BLaER1 (cell line): ENCODE measurements at regions not wholly inside any gene's neighbourhood (a gene's known extent, or its start where the extent isn't known, plus 50 kb on each side); places are given as distances from the start of the nearest gene placed in this dataset.
"Not testable (repeated sequence)": the region's sequence is repeated elsewhere in the genome, so short reads cannot be mapped to it uniquely, and the experiment has no call there.

Experiments
- H3K27ac ChIP-seq: shearing (Covaris generic); formaldehyde crosslinking; 2 replicates; pipeline ENCODE4 v1.8.1; 2022
- H3K27me3 ChIP-seq: shearing (Covaris generic); formaldehyde crosslinking; 2 replicates; pipeline ENCODE4 v1.8.1; 2022
- H3K36me3 ChIP-seq: shearing (Covaris generic); formaldehyde crosslinking; 2 replicates; pipeline ENCODE4 v1.8.1; 2022
- H3K4me1 ChIP-seq: shearing (Covaris generic); formaldehyde crosslinking; 2 replicates; pipeline ENCODE4 v1.8.1; 2022
- H3K4me2 ChIP-seq: shearing (Covaris generic); formaldehyde crosslinking; 2 replicates; pipeline ENCODE4 v1.8.1; 2022
- H3K4me3 ChIP-seq: shearing (Covaris generic); formaldehyde crosslinking; 2 replicates; pipeline ENCODE4 v1.8.1; 2022
- H3K9ac ChIP-seq: shearing (Covaris generic); formaldehyde crosslinking; 2 replicates; pipeline ENCODE4 v1.8.1; 2022
- H3K9me3 ChIP-seq: shearing (Covaris generic); formaldehyde crosslinking; 2 replicates; pipeline ENCODE4 v1.8.1; 2022
- H4K20me1 ChIP-seq: shearing (Covaris generic); formaldehyde crosslinking; 2 replicates; pipeline ENCODE4 v1.8.1; 2022
- Cebpa-rat ChIP-seq: shearing (Covaris generic); IDR thresholded peaks from 2 replicates; pipeline ENCODE4 v1.8.1; 2022

GRCh38 chr7:50921114-50921813, 138.6 kb upstream of the GRB10 start:
- TF ChIP-seq Cebpa-rat, result no peak
- H3K27ac ChIP-seq, result no peak overlapping the region
- H3K4me2 ChIP-seq, result no peak overlapping the region

GRCh38 chr7:50920031-50920635, 137.4 kb upstream of the GRB10 start:
- no peaks in the 10 kb centered on the region for H3K27me3 ChIP-seq
- no peak overlapping the region for H3K27ac ChIP-seq
- TF ChIP-seq Cebpa-rat, result no peak
- no peaks in the 10 kb centered on the region for H4K20me1 ChIP-seq
- H3K36me3 ChIP-seq, result no peaks in the 10 kb centered on the region
- no peak overlapping the region for H3K4me3 ChIP-seq
- no peak overlapping the region for H3K4me2 ChIP-seq
- H3K9me3 ChIP-seq, result no peaks in the 10 kb centered on the region
- no peaks in the 10 kb centered on the region for H3K4me1 ChIP-seq
- H3K9ac ChIP-seq, result no peak overlapping the region

More at GRCh38 chr7:50921114-50921813, 138.6 kb upstream of the GRB10 start:
- Histone ChIP-seq H3K9ac (no peak overlapping the region), H3K4me1 (no peaks in the 10 kb centered on the region), H3K4me3 (no peak overlapping the region), H3K27me3 (no peaks in the 10 kb centered on the region), H3K9me3 (no peaks in the 10 kb centered on the region), H4K20me1 (no peaks in the 10 kb centered on the region), H3K36me3 (no peaks in the 10 kb centered on the region)

GRCh38 chr7:50915621-50916020, 132.9 kb upstream of the GRB10 start:
- H3K4me1 ChIP-seq, result no peaks in the 10 kb centered on the region
- no peaks in the 10 kb centered on the region for H3K36me3 ChIP-seq
- H4K20me1 ChIP-seq, result no peaks in the 10 kb centered on the region
- no peaks in the 10 kb centered on the region for H3K27me3 ChIP-seq
- no peak overlapping the region for H3K27ac ChIP-seq
- H3K9me3 ChIP-seq, result no peaks in the 10 kb centered on the region
- H3K9ac ChIP-seq, result no peak overlapping the region
- no peak for TF ChIP-seq Cebpa-rat
- no peak overlapping the region for H3K4me2 ChIP-seq
- no peak overlapping the region for H3K4me3 ChIP-seq

GRCh38 chr7:50914460-50914859, 131.8 kb upstream of the GRB10 start:
- Histone ChIP-seq H3K4me3 (no peak overlapping the region), H3K4me1 (no peaks in the 10 kb centered on the region), H3K36me3 (no peaks in the 10 kb centered on the region), H3K9me3 (no peaks in the 10 kb centered on the region), H3K9ac (no peak overlapping the region), H4K20me1 (no peaks in the 10 kb centered on the region), H3K27ac (no peak overlapping the region), H3K4me2 (no peak overlapping the region), H3K27me3 (no peaks in the 10 kb centered on the region)
- no peak for TF ChIP-seq Cebpa-rat

- no peak overlapping the region for H3K4me3 ChIP-seq
- peaks cover 14% of the 10 kb centered on the region; the same call in 1 of the 2 replicates for H3K9me3 ChIP-seq
- H3K27me3 ChIP-seq, result no peaks in the 10 kb centered on the region
- H3K4me2 ChIP-seq, result no peak overlapping the region
- no peaks in the 10 kb centered on the region for H3K4me1 ChIP-seq
- H3K27ac ChIP-seq, result no peak overlapping the region
- no peak overlapping the region for H3K9ac ChIP-seq
- TF ChIP-seq Cebpa-rat, result no peak
- H3K36me3 ChIP-seq, result no peaks in the 10 kb centered on the region
- H4K20me1 ChIP-seq, result no peaks in the 10 kb centered on the region
Measured at GRCh38 chr7:50908628-50909290, 126.1 kb upstream of the GRB10 start.

GRCh38 chr7:50898604-50899477, 116.1 kb upstream of the GRB10 start:
- H3K9ac ChIP-seq, H3K36me3 ChIP-seq, H3K4me2 ChIP-seq, H3K27me3 ChIP-seq, H4K20me1 ChIP-seq, H3K27ac ChIP-seq, H3K4me1 ChIP-seq, H3K9me3 ChIP-seq, H3K4me3 ChIP-seq: not testable (repeated sequence)

GRCh38 chr7:50887061-50887460, 104.4 kb upstream of the GRB10 start:
- H3K9me3 ChIP-seq, H3K36me3 ChIP-seq, H3K4me2 ChIP-seq, H3K9ac ChIP-seq, H3K27ac ChIP-seq, H3K4me3 ChIP-seq, H3K4me1 ChIP-seq, H4K20me1 ChIP-seq, H3K27me3 ChIP-seq: not testable (repeated sequence)

- H3K9ac ChIP-seq, result no peak overlapping the region
- H3K4me2 ChIP-seq, result no peak overlapping the region
- H4K20me1 ChIP-seq, result no peaks in the 10 kb centered on the region
- no peak overlapping the region for H3K27ac ChIP-seq
- no peaks in the 10 kb centered on the region for H3K27me3 ChIP-seq
- no peak overlapping the region for H3K4me3 ChIP-seq
- H3K36me3 ChIP-seq, result no peaks in the 10 kb centered on the region
- TF ChIP-seq Cebpa-rat, result no peak
- H3K4me1 ChIP-seq, result no peaks in the 10 kb centered on the region
- no peaks in the 10 kb centered on the region for H3K9me3 ChIP-seq
Measured at GRCh38 chr7:50872437-50872836, 89.7 kb upstream of the GRB10 start.

- TF ChIP-seq Cebpa-rat, result no peak
- no peaks in the 10 kb centered on the region for H3K9me3 ChIP-seq
- H3K4me1 ChIP-seq, result no peaks in the 10 kb centered on the region
- no peaks in the 10 kb centered on the region for H3K36me3 ChIP-seq
- no peaks in the 10 kb centered on the region for H3K27me3 ChIP-seq
- no peak overlapping the region for H3K4me3 ChIP-seq
- H3K4me2 ChIP-seq, result no peak overlapping the region
- no peak overlapping the region for H3K9ac ChIP-seq
- H4K20me1 ChIP-seq, result no peaks in the 10 kb centered on the region
- H3K27ac ChIP-seq, result no peak overlapping the region
Measured at GRCh38 chr7:50869108-50869725, 86.5 kb upstream of the GRB10 start.
